ENCODE measurements at regions not wholly inside any gene's neighbourhood (a gene's known extent, or its start where the extent isn't known, plus 50 kb on each side); places are given as distances from the start of the nearest gene placed in this dataset.
"Not testable (repeated sequence)": the region's sequence is repeated elsewhere in the genome, so short reads cannot be mapped to it uniquely, and the experiment has no call there.

- no peak for DNase-seq
Observed at GRCh38 chr11:34750692-34751405, 130.0 kb downstream of the EHF start.

- no peak for DNase-seq
Observed at GRCh38 chr11:34749666-34750659, 129.1 kb downstream of the EHF start.

- no peak for DNase-seq
Observed at GRCh38 chr11:34748036-34748435, 127.1 kb downstream of the EHF start.

- DNase-seq = no peak
Observed at GRCh38 chr11:34747251-34747650, 126.4 kb downstream of the EHF start.

GRCh38 chr11:34745195-34745594, 124.3 kb downstream of the EHF start:
- DNase-seq = no peak

GRCh38 chr11:34744511-34744910, 123.6 kb downstream of the EHF start:
- no peak for DNase-seq

- no peak for DNase-seq
Observed at GRCh38 chr11:34738237-34738636, 117.3 kb downstream of the EHF start.

GRCh38 chr11:34732831-34733230, 111.9 kb downstream of the EHF start:
- DNase-seq = peak; percentile 3

- DNase-seq = no peak
Observed at GRCh38 chr11:34731603-34732002, 110.7 kb downstream of the EHF start.

GRCh38 chr11:34730544-34731295, 109.8 kb downstream of the EHF start:
- DNase-seq = no peak

GRCh38 chr11:34728609-34729008, 107.7 kb downstream of the EHF start:
- no peak for DNase-seq

- DNase-seq = no peak
Observed at GRCh38 chr11:34727228-34727737, 106.4 kb downstream of the EHF start.

GRCh38 chr11:34724973-34725372, 104.1 kb downstream of the EHF start:
- no peak for DNase-seq

GRCh38 chr11:34721646-34722045, 100.8 kb downstream of the EHF start:
- no peak for DNase-seq

- DNase-seq = no peak
Observed at GRCh38 chr11:34719303-34719848, 98.5 kb downstream of the EHF start.

- DNase-seq = not testable (repeated sequence)
Observed at GRCh38 chr11:34713631-34714030, 92.7 kb downstream of the EHF start.
